NCI-H82 treated with DMSO at 0.1 percent for 48 hours (cell line): ENCODE measurements at regions not wholly inside any gene's neighbourhood (a gene's known extent, or its start where the extent isn't known, plus 50 kb on each side); places are given as distances from the start of the nearest gene placed in this dataset.
"Not testable (repeated sequence)": the region's sequence is repeated elsewhere in the genome, so short reads cannot be mapped to it uniquely, and the experiment has no call there.

Experiments used
- DNase-seq: peaks from one replicate; lab custom pipeline; 2025; ENCODE audit not compliant: unreplicated experiment; lab: John Stamatoyannopoulos, UW

- not testable (repeated sequence) for DNase-seq
Observed at GRCh38 chr4:176624983-176625610, 167.6 kb downstream of the VEGFC start.

- no peak for DNase-seq
Observed at GRCh38 chr4:176627916-176628315, 164.8 kb downstream of the VEGFC start.

GRCh38 chr4:176631611-176632010 is 161.1 kb downstream of the VEGFC start:
- DNase-seq, result no peak
